OCI-LY1 (cell line): ENCODE measurements at regions not wholly inside any gene's neighbourhood (a gene's known extent, or its start where the extent isn't known, plus 50 kb on each side); places are given as distances from the start of the nearest gene placed in this dataset.

ENCODE experiments used
- H2AFZ ChIP-seq: fragments of 200-600 bp; sonication (generic), shearing (Covaris generic); 2 replicates; pipeline ENCODE4 v1.6.0; 2014; ENCODE audit warnings: antibody characterized with exemption, mild to moderate bottlenecking, low read length
- H3F3A ChIP-seq: fragments of 200-600 bp; sonication (generic), shearing (Covaris generic); 2 replicates; pipeline ENCODE4 v1.6.0; 2014; ENCODE audit warnings: mild to moderate bottlenecking, antibody characterized with exemption, low read length, moderate library complexity; ENCODE audit not compliant: insufficient read depth
- H3K27ac ChIP-seq: fragments of 200-600 bp; sonication (generic); 2 replicates; pipeline ENCODE4 v1.5.1; 2014; ENCODE audit warnings: low read length, mixed run types, mild to moderate bottlenecking, low read depth; ENCODE audit not compliant: poor library complexity, severe bottlenecking
- H3K27me3 ChIP-seq: fragments of 200-600 bp; sonication (generic); 2 replicates; pipeline ENCODE4 v1.6.0; 2014; ENCODE audit warnings: antibody characterized with exemption, mild to moderate bottlenecking, low read length, moderate library complexity; ENCODE audit not compliant: insufficient read depth
- H3K36me3 ChIP-seq: fragments of 200-600 bp; sonication (generic); 2 replicates; pipeline ENCODE4 v1.6.1; 2014; ENCODE audit warnings: mild to moderate bottlenecking, antibody characterized with exemption, low read length, moderate library complexity, mixed read lengths; ENCODE audit not compliant: insufficient read depth
- H3K4me1 ChIP-seq: fragments of 200-600 bp; sonication (generic); 2 replicates; pipeline ENCODE4 v1.5.1; 2014; ENCODE audit warnings: mild to moderate bottlenecking, low read length, moderate library complexity; ENCODE audit not compliant: insufficient read depth, severe bottlenecking
- H3K4me2 ChIP-seq: fragments of 200-600 bp; sonication (generic), shearing (Covaris generic); 2 replicates; pipeline ENCODE4 v1.6.1; 2014; ENCODE audit warnings: low read length
- H3K4me3 ChIP-seq: fragments of 200-600 bp; sonication (generic); 2 replicates; pipeline ENCODE4 v1.5.1; 2014; ENCODE audit warnings: low read length, low read depth, mild to moderate bottlenecking, mixed read lengths; ENCODE audit not compliant: poor library complexity, severe bottlenecking
- H3K79me2 ChIP-seq: fragments of 200-600 bp; shearing (Covaris generic); 2 replicates; pipeline ENCODE4 v1.6.1; 2016; ENCODE audit warnings: mixed run types, low read length, mixed read lengths; ENCODE audit not compliant: insufficient read depth
- H3K9ac ChIP-seq: fragments of 200-600 bp; sonication (generic), shearing (Covaris generic); 2 replicates; pipeline ENCODE4 v1.6.1; 2014; ENCODE audit warnings: mild to moderate bottlenecking, low read length, mixed read lengths
- H3K9me2 ChIP-seq: fragments of 200-600 bp; sonication (generic), shearing (Covaris generic); 2 replicates; pipeline ENCODE4 v1.6.1; 2014; ENCODE audit warnings: low read depth, mild to moderate bottlenecking, low read length, mixed read lengths
- H3K9me3 ChIP-seq: fragments of 200-600 bp; shearing (Covaris generic); 2 replicates; pipeline ENCODE4 v1.6.1; 2014; ENCODE audit warnings: low read length, mixed read lengths
- H4K20me1 ChIP-seq: fragments of 200-600 bp; sonication (generic), shearing (Covaris generic); 2 replicates; pipeline ENCODE4 v1.6.0; 2016; ENCODE audit warnings: mild to moderate bottlenecking, low read length; ENCODE audit not compliant: insufficient read depth
- EZH2 ChIP-seq: fragments of 200-600 bp; sonication (generic), shearing (Covaris generic); IDR thresholded peaks from 2 replicates; pipeline ENCODE4 v1.8.0; 2017; ENCODE audit warnings: borderline replicate concordance, mixed run types, mild to moderate bottlenecking, antibody characterized with exemption, low read length, moderate library complexity, mixed read lengths
- TF ChIP-seq, protein P1 (sequence below): fragments of 200-600 bp; sonication (generic), shearing (Covaris generic); IDR thresholded peaks from 2 replicates; pipeline ENCODE4 v1.5.1; 2017; ENCODE audit warnings: mild to moderate bottlenecking, antibody characterized with exemption, low read length, moderate library complexity, mixed read lengths

GRCh38 chr1:29945426-29945825, 709.1 kb downstream of the PTPRU start:
- H3K4me2 ChIP-seq = no peak overlapping the region
- TF ChIP-seq, protein P1, sequence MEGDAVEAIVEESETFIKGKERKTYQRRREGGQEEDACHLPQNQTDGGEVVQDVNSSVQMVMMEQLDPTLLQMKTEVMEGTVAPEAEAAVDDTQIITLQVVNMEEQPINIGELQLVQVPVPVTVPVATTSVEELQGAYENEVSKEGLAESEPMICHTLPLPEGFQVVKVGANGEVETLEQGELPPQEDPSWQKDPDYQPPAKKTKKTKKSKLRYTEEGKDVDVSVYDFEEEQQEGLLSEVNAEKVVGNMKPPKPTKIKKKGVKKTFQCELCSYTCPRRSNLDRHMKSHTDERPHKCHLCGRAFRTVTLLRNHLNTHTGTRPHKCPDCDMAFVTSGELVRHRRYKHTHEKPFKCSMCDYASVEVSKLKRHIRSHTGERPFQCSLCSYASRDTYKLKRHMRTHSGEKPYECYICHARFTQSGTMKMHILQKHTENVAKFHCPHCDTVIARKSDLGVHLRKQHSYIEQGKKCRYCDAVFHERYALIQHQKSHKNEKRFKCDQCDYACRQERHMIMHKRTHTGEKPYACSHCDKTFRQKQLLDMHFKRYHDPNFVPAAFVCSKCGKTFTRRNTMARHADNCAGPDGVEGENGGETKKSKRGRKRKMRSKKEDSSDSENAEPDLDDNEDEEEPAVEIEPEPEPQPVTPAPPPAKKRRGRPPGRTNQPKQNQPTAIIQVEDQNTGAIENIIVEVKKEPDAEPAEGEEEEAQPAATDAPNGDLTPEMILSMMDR = no peak
- TF ChIP-seq EZH2 = no peak
- no peak overlapping the region for H3K9ac ChIP-seq

DNA sequence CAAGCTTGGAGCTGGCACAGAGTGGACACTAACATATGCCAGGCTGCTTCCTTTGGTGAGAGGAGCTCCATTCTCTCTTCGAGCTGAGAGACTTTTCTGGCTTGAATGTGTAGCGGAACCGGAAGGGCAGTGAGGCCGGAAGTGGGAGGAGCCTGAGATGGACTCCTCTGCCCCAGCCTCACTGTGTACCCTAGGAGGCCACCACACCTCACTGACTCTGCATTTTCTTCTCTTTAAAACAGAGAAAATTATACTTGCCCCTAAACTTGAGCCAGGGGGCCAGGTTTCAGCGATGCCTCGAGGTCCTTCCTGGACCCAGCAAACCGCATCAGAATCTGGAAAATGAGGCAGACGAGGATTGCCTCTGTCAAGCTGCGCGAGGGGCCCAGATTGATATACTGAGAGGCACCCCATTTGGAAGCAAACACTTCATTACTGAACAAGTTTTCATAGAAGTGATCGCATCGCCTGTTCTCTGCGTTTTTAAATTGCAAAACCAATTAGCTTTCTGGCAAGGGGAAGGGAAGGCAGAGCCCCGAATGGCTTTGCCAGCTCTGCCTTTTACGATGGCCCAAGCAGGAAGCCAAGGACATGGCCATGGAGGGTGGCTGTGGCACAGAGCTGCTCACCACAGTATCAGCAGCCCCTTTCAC, 708.1 kb downstream of the PTPRU start:
- Histone ChIP-seq H4K20me1 (no peaks in the 10 kb centered on the region), H2AFZ (no peak overlapping the region), H3K79me2 (no peaks in the 10 kb centered on the region), H3K9me2 (no peaks in the 10 kb centered on the region), H3K27me3 (no peaks in the 10 kb centered on the region), H3K9me3 (no peaks in the 10 kb centered on the region), H3K27ac (no peak overlapping the region), H3F3A (no peaks in the 10 kb centered on the region), H3K36me3 (no peaks in the 10 kb centered on the region), H3K9ac (no peak overlapping the region), H3K4me3 (no peak overlapping the region), H3K4me2 (no peak overlapping the region), H3K4me1 (no peaks in the 10 kb centered on the region)
- no peak for TF ChIP-seq EZH2
- TF ChIP-seq, protein P1 = no peak

More at GRCh38 chr1:29945426-29945825, 709.1 kb downstream of the PTPRU start:
- no peaks in the 10 kb centered on the region for H3K9me3 ChIP-seq
- H3K4me3 ChIP-seq = no peak overlapping the region
- no peaks in the 10 kb centered on the region for H4K20me1 ChIP-seq
- no peaks in the 10 kb centered on the region for H3K4me1 ChIP-seq
- H3K27me3 ChIP-seq = no peaks in the 10 kb centered on the region
- no peak overlapping the region for H2AFZ ChIP-seq
- H3K36me3 ChIP-seq = no peaks in the 10 kb centered on the region
- H3F3A ChIP-seq = no peaks in the 10 kb centered on the region
- no peak overlapping the region for H3K27ac ChIP-seq
- no peaks in the 10 kb centered on the region for H3K79me2 ChIP-seq
- H3K9me2 ChIP-seq = no peaks in the 10 kb centered on the region

DNA sequence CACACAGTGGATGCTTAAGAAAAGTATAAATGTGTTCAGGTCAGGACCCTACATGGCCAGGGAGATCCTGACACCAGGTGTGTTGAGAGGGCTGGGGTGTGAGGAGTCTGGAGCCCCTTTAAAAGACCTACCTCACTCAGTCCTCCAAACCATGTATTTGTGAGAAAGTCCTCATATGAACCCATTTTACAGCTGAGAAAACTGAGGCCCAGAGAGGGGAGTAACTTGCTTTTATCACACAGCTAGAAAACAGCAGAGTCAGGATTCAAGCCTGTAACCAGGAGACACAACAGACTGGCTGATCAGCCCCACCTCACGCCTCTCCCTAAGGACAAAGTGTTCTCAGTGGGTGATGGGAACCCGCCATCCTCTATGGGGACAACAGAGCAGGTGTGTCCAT, 706.7 kb downstream of the PTPRU start:
- Histone ChIP-seq H3K9ac (no peak overlapping the region), H3K27me3 (no peaks in the 10 kb centered on the region), H3K9me3 (no peaks in the 10 kb centered on the region), H3K9me2 (no peaks in the 10 kb centered on the region), H4K20me1 (no peaks in the 10 kb centered on the region), H3K36me3 (no peaks in the 10 kb centered on the region), H3F3A (no peaks in the 10 kb centered on the region), H3K79me2 (no peaks in the 10 kb centered on the region), H3K4me3 (no peak overlapping the region), H3K4me2 (no peak overlapping the region), H3K4me1 (no peaks in the 10 kb centered on the region), H2AFZ (no peak overlapping the region), H3K27ac (no peak overlapping the region)
- TF ChIP-seq EZH2 = no peak
- TF ChIP-seq, protein P1 = no peak
